ENCODE measurements at regions not wholly inside any gene's neighbourhood (a gene's known extent, or its start where the extent isn't known, plus 50 kb on each side); places are given as distances from the start of the nearest gene placed in this dataset.

- no peak for TF ChIP-seq CTCF (IDR thresholded peaks at IDR 0.05; ENCODE audit: low read depth, low read length)
- in situ Hi-C loops (cut with HindIII; ENCODE audit: low sequenced_read_pairs): no loop called here
- peak; percentile 93 for DNase-seq (ENCODE audit: low read depth, low spot score)
- no peak overlapping the region for H3K4me3 ChIP-seq (ENCODE audit: low read depth, low read length)
These were observed 166.6 kb upstream of the MARCKS start for GRCh38 chr6:113690281-113691259.

- no peak for TF ChIP-seq CTCF (IDR thresholded peaks at IDR 0.05; ENCODE audit: low read depth, low read length)
- in situ Hi-C loops (cut with HindIII; ENCODE audit: low sequenced_read_pairs): no loop called here
- H3K4me3 ChIP-seq (ENCODE audit: low read depth, low read length): no peak overlapping the region
- DNase-seq (ENCODE audit: low read depth, low spot score): no peak
These were observed 165.9 kb upstream of the MARCKS start for GRCh38 chr6:113691260-113691656.

- in situ Hi-C loops (cut with HindIII; ENCODE audit: low sequenced_read_pairs): no loop called here
- H3K4me3 ChIP-seq (ENCODE audit: low read depth, low read length): no peak overlapping the region
- DNase-seq (ENCODE audit: low read depth, low spot score): no peak
- no peak for TF ChIP-seq CTCF (IDR thresholded peaks at IDR 0.05; ENCODE audit: low read depth, low read length)
These were observed 163.3 kb upstream of the MARCKS start for GRCh38 chr6:113693851-113694250.

DNA sequence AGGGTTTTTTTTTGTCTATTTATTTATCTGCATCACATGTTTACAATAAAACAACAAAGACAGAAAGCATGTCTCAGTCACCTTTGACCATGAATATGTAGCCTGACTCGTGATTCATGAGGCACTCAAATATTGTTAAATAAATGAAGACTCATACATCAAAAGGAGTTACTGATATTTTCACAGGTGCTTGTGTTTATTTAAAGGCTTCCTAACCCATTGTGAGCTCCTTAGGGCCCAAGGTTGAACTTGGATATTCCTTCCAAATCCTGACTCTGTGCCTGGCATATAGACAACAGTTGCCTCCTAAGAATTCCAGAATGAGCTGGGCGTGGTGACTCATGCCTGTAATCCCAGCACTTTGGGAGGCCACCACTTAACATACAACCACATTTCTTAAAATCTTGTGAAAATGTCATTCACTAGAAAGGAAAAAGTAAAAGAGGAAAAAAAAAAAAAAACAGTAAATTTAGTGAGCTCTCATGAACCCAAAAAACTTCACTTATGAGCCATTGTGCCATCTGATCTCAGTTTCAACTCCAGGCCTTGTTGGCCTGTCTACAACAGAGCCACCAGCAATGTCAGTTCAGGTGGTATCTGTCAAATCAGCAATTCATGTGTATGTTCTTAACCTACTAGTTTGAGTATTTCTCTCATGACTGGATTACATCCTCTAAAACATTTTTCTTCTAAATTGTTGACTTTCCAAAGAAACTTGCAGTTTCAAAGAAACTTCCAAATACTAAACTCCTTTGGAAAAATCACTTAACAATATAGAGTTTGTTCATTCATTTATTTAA is 162.7 kb upstream of the MARCKS start:
- peak; percentile 45 for DNase-seq (ENCODE audit: low read depth, low spot score)
- TF ChIP-seq CTCF (IDR thresholded peaks at IDR 0.05; ENCODE audit: low read depth, low read length): no peak
- no peak overlapping the region for H3K4me3 ChIP-seq (ENCODE audit: low read depth, low read length)
- in situ Hi-C loops (cut with HindIII; ENCODE audit: low sequenced_read_pairs): no loop called here

DNA sequence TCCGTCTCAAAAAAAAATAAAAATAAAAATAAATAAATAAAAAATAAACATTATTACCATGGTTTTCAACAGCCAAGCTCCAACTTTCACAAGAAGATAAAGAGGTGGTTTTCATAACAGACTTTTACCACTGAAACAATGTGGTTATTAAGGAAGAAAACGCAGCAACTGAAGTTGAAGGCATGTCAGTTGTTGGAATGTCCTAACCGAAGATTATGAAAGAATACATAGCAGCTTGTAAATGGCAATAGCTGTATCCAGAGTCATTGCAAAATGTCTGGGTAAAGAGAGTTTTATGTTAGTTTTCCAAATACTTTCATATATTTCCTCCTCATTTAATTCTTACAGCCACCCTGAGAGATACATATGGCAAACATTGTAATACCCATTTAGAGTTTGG is 161.6 kb upstream of the MARCKS start:
- TF ChIP-seq CTCF (IDR thresholded peaks at IDR 0.05; ENCODE audit: low read depth, low read length): no peak
- H3K4me3 ChIP-seq (ENCODE audit: low read depth, low read length): no peak overlapping the region
- in situ Hi-C loops (cut with HindIII; ENCODE audit: low sequenced_read_pairs): no loop called here
- no peak for DNase-seq (ENCODE audit: low read depth, low spot score)

- TF ChIP-seq CTCF (IDR thresholded peaks at IDR 0.05; ENCODE audit: low read depth, low read length): no peak
- H3K4me3 ChIP-seq (ENCODE audit: low read depth, low read length): no peak overlapping the region
- in situ Hi-C loops (cut with HindIII; ENCODE audit: low sequenced_read_pairs): no loop called here
- DNase-seq (ENCODE audit: low read depth, low spot score): no peak
These were observed 160.2 kb upstream of the MARCKS start for GRCh38 chr6:113696960-113697359.

Measured in astrocyte of the spinal cord (primary cell).